ENCODE measurements at regions not wholly inside any gene's neighbourhood (a gene's known extent, or its start where the extent isn't known, plus 50 kb on each side); places are given as distances from the start of the nearest gene placed in this dataset.

- intact Hi-C loops (cut with DNase I) = no loop called here
- H3K4me1 ChIP-seq (ENCODE audit: control insufficient read depth in 1 of 2, insufficient read depth in 2 of 2, low read length in 2 of 2) = no peaks in the 10 kb centered on the region
- ATAC-seq (ENCODE audit: low FRiP score) = no peak
- no peaks in the 10 kb centered on the region for H3K9me3 ChIP-seq (ENCODE audit: control insufficient read depth, low read length)
- H3K4me3 ChIP-seq (ENCODE audit: low read length in 2 of 2) = no peak overlapping the region
- 90 to 96% methylated on average over 1 of the region's 1 CpG for WGBS, 2 donors
- no peak overlapping the region for H3K27ac ChIP-seq (ENCODE audit: low read depth in 1 of 2, low read length in 2 of 2)
- H3K27me3 ChIP-seq (ENCODE audit: control insufficient read depth in 1 of 2, insufficient read depth in 2 of 2, low read length in 1 of 2) = no peaks in the 10 kb centered on the region
- DNase-seq = no peak
- H3K36me3 ChIP-seq (ENCODE audit: control insufficient read depth in 1 of 2, insufficient read depth in 2 of 2, low read length in 1 of 2) = no peaks in the 10 kb centered on the region
Measured at GRCh38 chr7:19062216-19062615, 55.2 kb downstream of the TWIST1 start.

DNA sequence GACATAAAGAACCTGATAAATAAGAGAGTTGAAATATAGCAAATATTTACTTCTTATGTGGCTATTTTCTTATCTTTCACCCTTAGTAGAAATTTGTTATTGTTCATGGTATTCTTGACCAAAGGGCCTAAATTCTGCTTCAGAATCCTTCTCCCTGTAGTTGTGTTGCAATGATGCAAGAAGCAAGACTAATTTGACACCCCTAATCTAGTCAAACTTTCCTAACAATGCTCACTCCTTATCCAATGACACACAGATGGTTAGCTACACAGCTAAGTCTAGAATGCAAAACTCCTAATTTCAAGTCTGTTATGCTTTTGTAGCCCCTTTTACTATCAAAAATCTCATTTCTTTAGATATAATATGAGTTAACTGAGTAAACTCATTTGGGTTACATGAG is 56.1 kb downstream of the TWIST1 start:
- no peak for DNase-seq
- no peaks in the 10 kb centered on the region for H3K9me3 ChIP-seq (ENCODE audit: control insufficient read depth, low read length)
- no peak overlapping the region for H3K27ac ChIP-seq (ENCODE audit: low read depth in 1 of 2, low read length in 2 of 2)
- no peaks in the 10 kb centered on the region for H3K27me3 ChIP-seq (ENCODE audit: control insufficient read depth in 1 of 2, insufficient read depth in 2 of 2, low read length in 1 of 2)
- no peak overlapping the region for H3K4me3 ChIP-seq (ENCODE audit: low read length in 2 of 2)
- no peaks in the 10 kb centered on the region for H3K4me1 ChIP-seq (ENCODE audit: control insufficient read depth in 1 of 2, insufficient read depth in 2 of 2, low read length in 2 of 2)
- intact Hi-C loops (cut with DNase I) = no loop called here
- no peaks in the 10 kb centered on the region for H3K36me3 ChIP-seq (ENCODE audit: control insufficient read depth in 1 of 2, insufficient read depth in 2 of 2, low read length in 1 of 2)
- no peak for ATAC-seq (ENCODE audit: low FRiP score)

DNA sequence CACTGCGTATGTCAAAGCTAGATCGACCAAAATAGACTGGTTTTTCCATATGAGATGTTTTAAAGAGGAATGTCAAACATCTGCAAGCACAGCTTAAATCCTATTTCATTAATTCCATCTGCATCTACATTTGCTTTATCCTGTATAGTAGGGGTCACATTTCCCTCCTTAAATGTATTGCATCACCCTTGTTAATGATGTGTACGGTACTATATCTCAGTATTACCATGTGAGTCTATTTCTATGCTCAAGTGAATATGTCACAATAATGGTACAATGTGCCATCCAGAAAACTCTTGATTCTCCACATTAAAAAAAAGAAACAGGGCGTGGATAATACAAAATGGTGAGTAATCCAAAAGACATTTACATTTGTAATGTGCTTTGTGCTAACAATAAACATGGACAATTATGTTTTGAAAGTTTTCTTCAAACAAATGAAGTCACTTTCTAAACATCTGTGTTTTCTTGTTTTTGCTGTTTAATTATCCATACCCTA is 56.6 kb downstream of the TWIST1 start:
- intact Hi-C loops (cut with DNase I) = no loop called here
- H3K36me3 ChIP-seq (ENCODE audit: control insufficient read depth in 1 of 2, insufficient read depth in 2 of 2, low read length in 1 of 2) = no peaks in the 10 kb centered on the region
- no peak overlapping the region for H3K27ac ChIP-seq (ENCODE audit: low read depth in 1 of 2, low read length in 2 of 2)
- H3K4me1 ChIP-seq (ENCODE audit: control insufficient read depth in 1 of 2, insufficient read depth in 2 of 2, low read length in 2 of 2) = no peaks in the 10 kb centered on the region
- DNase-seq = no peak
- H3K4me3 ChIP-seq (ENCODE audit: low read length in 2 of 2) = no peak overlapping the region
- WGBS, 2 donors = 81 to 85% methylated on average over 4 of the region's 4 CpGs
- H3K27me3 ChIP-seq (ENCODE audit: control insufficient read depth in 1 of 2, insufficient read depth in 2 of 2, low read length in 1 of 2) = no peaks in the 10 kb centered on the region
- ATAC-seq (ENCODE audit: low FRiP score) = no peak
- no peaks in the 10 kb centered on the region for H3K9me3 ChIP-seq (ENCODE audit: control insufficient read depth, low read length)

DNA sequence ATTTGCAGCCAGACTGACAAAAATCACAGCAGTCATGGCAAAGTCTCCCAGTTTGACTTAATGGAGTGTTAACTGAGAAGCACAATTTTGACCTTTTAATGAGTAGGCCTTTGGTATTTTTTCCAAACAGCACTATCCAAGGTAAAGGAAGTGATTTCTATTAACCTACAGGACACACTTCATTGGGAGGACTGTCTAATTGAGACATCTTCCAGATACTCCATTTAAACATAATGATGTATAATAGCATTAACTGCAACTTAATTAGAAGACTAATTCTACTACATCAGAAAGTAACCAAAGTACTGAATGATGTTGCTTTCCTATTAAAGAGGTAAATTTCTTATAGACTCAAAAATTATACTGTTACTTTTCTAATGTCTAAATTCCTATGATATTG is 61.1 kb downstream of the TWIST1 start:
- intact Hi-C loops (cut with DNase I) = loop anchor here in 1 of 2 donors (10.0 kb wide), 1 partner anchor 362 kb away; no protein-coding TSS in a partner anchor
- Histone ChIP-seq H3K27me3 (ENCODE audit: control insufficient read depth in 1 of 2, insufficient read depth in 2 of 2, low read length in 1 of 2) (no peaks in the 10 kb centered on the region), H3K4me1 (ENCODE audit: control insufficient read depth in 1 of 2, insufficient read depth in 2 of 2, low read length in 2 of 2) (no peaks in the 10 kb centered on the region), H3K9me3 (ENCODE audit: control insufficient read depth, low read length) (no peaks in the 10 kb centered on the region), H3K27ac (ENCODE audit: low read depth in 1 of 2, low read length in 2 of 2) (no peak overlapping the region), H3K4me3 (ENCODE audit: low read length in 2 of 2) (no peak overlapping the region), H3K36me3 (ENCODE audit: control insufficient read depth in 1 of 2, insufficient read depth in 2 of 2, low read length in 1 of 2) (no peaks in the 10 kb centered on the region)
- ATAC-seq (ENCODE audit: low FRiP score) (no peak), DNase-seq (no peak)

Measured in aorta (tissue), 5 donors.